Stimulated activated CD8-positive, alpha-beta memory T cell treated with anti-CD3 and anti-CD28 coated beads, Interleukin-7, amount 100 ng/mL, for 1 hour (primary cell): ENCODE measurements at regions not wholly inside any gene's neighbourhood (a gene's known extent, or its start where the extent isn't known, plus 50 kb on each side); places are given as distances from the start of the nearest gene placed in this dataset.

ENCODE experiments used
- DNase-seq, 2 donors: peaks; one replicate each; pipeline ENCODE4 v3.0.0-alpha.2; 2020; ENCODE audit warnings: low read depth in 2 of 2

DNA sequence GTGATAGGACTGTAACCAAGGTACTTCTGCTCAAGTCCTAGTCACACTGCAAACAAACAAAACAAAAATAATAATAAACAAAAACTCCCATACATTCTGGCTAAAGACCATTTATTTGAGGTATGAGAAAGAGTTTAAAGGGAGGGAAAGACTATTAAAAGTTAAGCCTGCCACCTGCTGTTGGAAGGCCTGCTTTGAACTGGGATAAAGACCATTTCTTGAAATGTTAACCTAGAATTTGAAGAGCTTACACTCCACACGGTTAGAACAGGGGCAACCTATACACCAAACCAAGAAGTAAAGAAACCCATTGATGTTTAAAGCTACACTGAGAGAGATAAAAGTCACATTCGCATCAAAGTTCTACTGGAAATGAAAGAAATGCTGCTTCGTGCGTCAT, 548.7 kb upstream of the DIPK2B start:
- no peak for DNase-seq

DNA sequence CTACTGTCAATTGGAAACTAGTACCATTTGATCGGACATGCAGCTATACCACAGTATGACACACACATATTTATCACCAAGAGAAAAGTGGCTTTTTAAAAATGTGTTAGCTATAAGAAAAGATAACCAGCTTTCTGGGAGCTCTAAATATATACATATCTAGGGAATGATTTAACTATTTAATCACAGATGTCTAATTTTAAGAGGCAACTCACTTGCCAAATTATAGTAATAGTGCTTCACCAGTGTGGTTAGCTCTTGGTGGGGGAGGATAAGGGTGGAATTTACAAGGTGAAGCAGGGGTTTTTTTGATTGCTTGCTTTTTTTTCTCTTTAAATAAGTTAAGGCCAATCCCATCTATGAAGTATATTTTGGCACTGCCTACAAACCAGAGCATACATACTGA, 547.7 kb upstream of the DIPK2B start:
- no peak for DNase-seq

DNA sequence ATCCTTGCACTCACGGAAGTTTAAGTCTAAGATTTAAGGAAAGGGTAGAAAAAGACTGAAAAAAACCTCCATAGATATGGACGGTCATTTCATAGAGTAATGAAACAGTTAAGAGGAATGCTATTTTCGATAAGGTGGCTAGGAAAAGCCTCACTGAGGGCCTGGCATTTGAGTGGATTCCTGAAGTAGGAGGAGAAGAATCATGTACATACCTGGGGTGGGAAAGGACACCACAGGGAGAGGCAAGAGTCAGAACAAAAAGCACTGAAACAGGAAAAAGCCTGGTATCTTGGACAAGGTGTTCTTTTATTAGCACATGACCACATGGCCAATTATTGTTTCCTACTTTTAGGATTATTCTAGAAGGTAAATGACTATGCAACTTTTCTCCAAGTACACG, 547.2 kb upstream of the DIPK2B start:
- no peak for DNase-seq

- no peak for DNase-seq
Observed at GRCh38 chrX:45745479-45745878, 544.8 kb upstream of the DIPK2B start.

DNA sequence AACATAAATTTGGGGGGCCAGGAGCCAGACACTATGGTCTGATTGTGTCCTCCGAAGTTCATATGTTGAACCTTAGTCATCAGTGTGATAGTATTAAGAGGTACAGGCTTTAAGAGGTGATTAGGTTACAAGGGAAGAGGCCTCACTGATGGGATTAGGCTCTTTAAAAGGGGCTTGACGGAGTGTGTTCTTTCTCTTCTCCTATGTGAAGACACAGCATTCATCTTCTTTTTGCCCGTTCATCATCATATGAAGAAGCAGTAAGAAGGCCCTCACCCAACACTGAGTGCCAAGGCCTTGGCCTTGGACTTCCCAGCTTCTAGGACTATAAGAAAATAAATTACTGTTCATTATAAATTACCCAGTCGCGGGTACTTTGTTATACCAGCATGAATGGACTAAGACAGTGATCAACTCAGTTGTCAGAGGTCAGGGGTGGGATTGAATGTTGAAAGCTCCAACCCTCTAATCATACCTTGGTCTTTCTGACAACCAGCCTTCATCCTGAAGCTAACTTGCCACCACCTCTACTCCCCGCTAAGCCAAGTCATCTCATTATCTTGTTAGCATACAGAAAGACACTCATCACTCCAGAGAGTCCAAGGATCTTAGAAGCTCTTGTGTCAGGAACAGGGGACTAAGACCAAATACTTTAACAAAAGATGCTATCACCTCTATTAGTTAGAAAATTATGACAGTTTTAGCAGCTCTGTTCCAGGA, 543.4 kb upstream of the DIPK2B start:
- DNase-seq: no peak

GRCh38 chrX:45743081-45743533, 542.4 kb upstream of the DIPK2B start:
- no peak for DNase-seq

GRCh38 chrX:45740291-45740690, 539.6 kb upstream of the DIPK2B start:
- no peak for DNase-seq

- DNase-seq: no peak
Observed at GRCh38 chrX:45735571-45735970, 534.9 kb upstream of the DIPK2B start.

GRCh38 chrX:45731448-45731847, 530.8 kb upstream of the DIPK2B start:
- DNase-seq: no peak

- no peak for DNase-seq
Observed at GRCh38 chrX:45727761-45728160, 527.1 kb upstream of the DIPK2B start.

DNA sequence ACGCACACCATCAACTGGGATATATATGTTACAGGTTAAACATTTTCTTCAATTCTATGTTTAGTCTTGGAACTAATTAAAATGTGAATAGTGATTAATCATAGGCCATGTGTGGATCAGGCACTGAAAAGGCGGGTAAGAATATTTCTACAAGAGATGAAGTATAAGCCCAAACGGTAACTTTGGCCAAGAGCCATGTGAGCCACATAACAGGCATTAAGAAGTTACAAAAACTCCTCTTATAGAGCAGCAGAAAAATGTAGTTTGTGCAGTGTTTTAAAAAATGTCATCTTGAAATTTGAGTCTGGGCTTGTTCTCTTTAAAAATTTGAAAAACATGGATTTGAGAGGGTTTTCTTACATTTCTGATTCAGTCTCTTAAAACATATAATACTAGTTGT, 521.8 kb upstream of the DIPK2B start:
- DNase-seq: no peak

DNA sequence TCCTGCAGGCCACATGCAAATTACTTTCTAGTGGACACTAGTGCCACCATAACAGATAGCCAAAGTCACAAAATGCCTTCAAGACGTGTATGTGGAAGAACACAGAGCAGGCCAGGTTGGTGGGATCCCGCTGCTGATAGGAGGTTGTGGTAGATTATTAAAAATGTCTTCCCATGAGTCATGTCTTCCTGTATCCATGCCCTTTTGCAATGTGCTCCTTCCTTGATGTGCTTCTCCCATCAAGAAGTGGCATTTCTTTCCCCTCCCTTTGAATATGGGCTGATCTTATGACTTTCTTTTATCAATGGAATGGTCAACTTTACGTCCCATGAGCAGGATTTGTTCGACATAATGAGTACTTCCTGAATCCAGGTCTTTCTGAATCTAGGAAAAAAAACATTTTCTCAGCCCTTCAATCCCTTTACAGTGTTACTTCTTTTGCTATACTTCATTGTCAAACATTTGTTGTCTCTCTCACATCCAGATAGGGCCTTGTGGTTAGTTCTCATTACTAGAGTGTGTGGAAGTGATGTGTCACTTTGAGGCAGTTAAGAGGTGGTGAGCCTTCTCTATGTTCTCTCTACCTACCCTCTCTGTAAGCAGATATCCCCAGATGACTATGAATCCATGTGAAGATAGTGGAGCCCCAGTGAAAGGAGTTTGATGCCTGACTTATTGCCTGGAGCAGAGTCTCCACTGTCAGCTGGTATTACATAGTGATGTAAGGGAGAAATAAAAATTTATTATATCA, 519.2 kb upstream of the DIPK2B start:
- no peak for DNase-seq

DNA sequence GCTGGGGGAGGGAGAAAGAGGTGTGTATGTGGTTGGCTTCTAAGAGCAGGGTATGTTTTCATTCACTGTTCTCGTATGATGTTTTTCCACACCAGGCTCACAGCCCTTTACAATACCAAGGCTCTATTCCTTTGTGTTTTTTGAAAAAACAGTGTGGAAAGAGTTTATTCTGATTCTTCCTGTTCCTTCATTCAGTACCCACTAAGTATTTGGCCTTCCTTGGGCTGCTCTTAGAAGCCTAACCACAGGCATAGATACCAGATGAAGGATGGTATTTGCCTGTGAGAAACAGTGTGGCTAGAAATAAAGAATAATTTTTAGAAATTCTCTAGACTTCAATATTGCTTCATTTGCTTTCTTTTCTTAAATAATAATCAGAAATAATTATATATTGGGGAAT, 518.0 kb upstream of the DIPK2B start:
- no peak for DNase-seq

DNA sequence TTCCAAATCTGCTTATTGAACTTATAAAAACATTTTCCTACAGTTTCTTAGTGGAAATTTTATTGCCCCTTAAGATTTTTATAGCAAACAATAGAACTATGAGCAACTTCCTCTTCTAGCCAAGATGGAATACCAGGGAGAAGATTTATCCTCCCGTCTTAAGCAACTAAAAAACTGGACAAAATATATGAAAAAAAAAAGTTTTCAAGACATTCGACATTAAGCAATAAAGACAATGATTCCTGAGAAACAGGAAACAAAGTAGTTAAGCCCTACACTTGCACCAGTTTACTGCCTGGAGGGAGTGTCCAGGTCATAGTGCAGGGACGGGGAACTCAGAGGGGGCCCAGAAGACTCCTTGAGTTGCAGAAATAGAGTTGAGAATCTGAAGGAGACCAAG, 516.1 kb upstream of the DIPK2B start:
- no peak for DNase-seq

- DNase-seq: no peak
Observed at GRCh38 chrX:45715748-45716147, 515.1 kb upstream of the DIPK2B start.

DNA sequence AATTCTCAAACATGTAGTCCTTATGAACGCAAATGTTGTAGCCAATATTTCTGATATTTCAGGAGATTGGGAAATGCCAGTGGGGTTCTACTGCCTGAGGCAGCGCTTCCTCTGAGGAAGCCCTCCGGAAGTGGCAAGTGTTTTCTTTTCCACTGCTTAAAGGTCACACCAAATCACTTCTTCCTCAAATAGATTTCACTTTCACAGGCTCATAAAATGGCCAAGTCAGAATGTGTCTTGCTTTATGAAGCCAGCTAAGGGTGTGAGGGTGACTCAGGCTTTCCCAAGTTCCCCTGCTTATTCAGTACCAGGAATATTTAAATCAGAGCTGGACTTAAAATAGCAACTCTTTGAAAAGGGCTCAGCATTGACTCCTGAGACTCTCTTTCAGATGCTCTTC, 514.2 kb upstream of the DIPK2B start:
- no peak for DNase-seq

DNA sequence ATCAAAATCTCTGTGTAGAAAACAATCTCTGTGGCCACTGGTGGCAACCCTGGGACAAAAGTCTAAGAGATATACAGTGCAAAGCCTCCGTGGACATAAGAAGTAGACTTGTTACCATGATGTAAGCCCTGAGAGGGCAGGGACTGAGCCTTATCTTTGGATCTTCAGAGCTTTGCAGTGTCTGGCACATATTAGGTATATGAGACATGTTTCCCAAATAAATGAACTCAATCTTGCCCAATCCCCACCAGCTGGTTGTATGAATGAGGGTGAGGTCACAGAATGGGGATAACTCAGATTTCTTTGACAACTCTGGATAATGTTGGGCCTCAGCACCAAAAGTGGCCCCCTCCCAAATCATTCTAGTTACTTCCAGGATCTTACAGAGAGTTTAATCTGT, 511.4 kb upstream of the DIPK2B start:
- no peak for DNase-seq

- no peak for DNase-seq
Observed at GRCh38 chrX:45711231-45711630, 510.6 kb upstream of the DIPK2B start.

GRCh38 chrX:45710081-45710801, 509.6 kb upstream of the DIPK2B start:
- DNase-seq: no peak

GRCh38 chrX:45709381-45709780, 508.7 kb upstream of the DIPK2B start:
- no peak for DNase-seq

DNA sequence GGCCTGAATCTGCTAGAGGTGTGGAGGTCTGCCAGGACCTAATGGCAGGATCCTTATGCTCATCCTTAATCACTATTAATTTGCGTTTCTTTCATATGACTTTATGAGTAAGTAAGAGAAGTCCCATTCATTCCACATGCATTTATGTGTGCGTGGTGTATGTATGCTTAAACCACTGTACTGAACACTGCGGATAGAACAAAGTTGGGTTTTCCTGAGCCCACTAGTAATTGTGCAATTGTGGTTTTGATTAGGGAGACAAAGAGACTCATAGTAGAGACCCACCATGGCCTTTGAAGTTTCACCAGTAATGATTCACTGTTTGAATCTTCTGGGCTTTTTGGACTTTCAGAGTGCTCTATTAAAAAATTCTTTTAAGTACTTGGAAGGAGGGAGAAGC, 498.5 kb upstream of the DIPK2B start:
- no peak for DNase-seq

DNA sequence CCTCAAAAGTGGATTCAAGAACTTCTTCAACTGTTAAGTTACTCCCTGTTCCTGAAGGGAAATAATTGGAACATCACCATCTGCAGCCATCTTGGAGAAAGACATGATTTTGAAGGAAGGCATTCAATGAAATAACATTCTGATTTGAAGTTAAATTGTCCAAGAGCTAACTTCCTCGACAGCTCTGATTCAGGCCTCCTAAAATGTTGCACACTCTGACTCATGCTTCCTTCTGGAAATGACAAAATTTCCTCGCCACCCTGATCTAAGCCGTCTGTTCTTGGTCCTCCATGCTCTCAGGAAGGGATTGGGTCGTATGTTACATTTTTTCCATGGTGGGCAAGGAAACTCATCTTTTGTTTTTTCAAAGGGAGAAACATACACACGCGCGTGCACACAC, 496.9 kb upstream of the DIPK2B start:
- no peak for DNase-seq

GRCh38 chrX:45696736-45697135, 496.1 kb upstream of the DIPK2B start:
- no peak for DNase-seq
